Liver (tissue), 8 donors: ENCODE measurements at regions not wholly inside any gene's neighbourhood (a gene's known extent, or its start where the extent isn't known, plus 50 kb on each side); places are given as distances from the start of the nearest gene placed in this dataset.

Experiments used
- DNase-seq: peaks from one replicate; pipeline ENCODE4 v3.0.0-alpha.2; 2017; ENCODE audit warnings: low spot score
- H3K27ac ChIP-seq, 2 donors: one replicate each; pipeline ENCODE4 v1.7.0; 2013; ENCODE audit warnings: inconsistent platforms in 2 of 2, low read length in 2 of 2, control low read depth in 1 of 2, low read depth in 1 of 2, mild to moderate bottlenecking in 1 of 2
- H3K27me3 ChIP-seq, 4 donors: one replicate each; pipeline versions ENCODE4 v1.6.1 to v1.7.0; 2013; ENCODE audit warnings: low read length in 3 of 4, inconsistent platforms in 1 of 4, mild to moderate bottlenecking in 1 of 4, moderate library complexity in 1 of 4; ENCODE audit not compliant: control insufficient read depth in 4 of 4, insufficient read depth in 4 of 4
- H3K36me3 ChIP-seq, 4 donors: one replicate each; pipeline versions ENCODE4 v1.6.1 to v1.7.0; 2013; ENCODE audit warnings: low read length in 3 of 4, mild to moderate bottlenecking in 3 of 4, low read depth in 1 of 4, moderate library complexity in 1 of 4; ENCODE audit not compliant: control insufficient read depth in 4 of 4, insufficient read depth in 3 of 4
- H3K4me1 ChIP-seq, 4 donors: one replicate each; pipeline versions ENCODE4 v1.6.1 to v1.7.0; 2013; ENCODE audit warnings: low read length in 3 of 4, mild to moderate bottlenecking in 3 of 4, moderate library complexity in 1 of 4; ENCODE audit not compliant: control insufficient read depth in 4 of 4, insufficient read depth in 4 of 4
- H3K4me3 ChIP-seq, 3 donors: one replicate each; pipeline versions ENCODE4 v1.6.1 to v1.7.0; 2013; ENCODE audit warnings: low read length in 3 of 3, control low read depth in 1 of 3, low read depth in 1 of 3, mild to moderate bottlenecking in 1 of 3
- H3K9ac ChIP-seq, 2 donors: one replicate each; pipeline ENCODE4 v1.7.0; 2013; ENCODE audit warnings: low read length in 2 of 2, mild to moderate bottlenecking in 2 of 2, moderate library complexity in 2 of 2, control low read depth in 1 of 2, low read depth in 1 of 2
- H3K9me3 ChIP-seq, 4 donors: one replicate each; pipeline versions ENCODE4 v1.6.1 to v1.7.0; 2013; ENCODE audit warnings: low read length in 3 of 4; ENCODE audit not compliant: control insufficient read depth in 4 of 4
- ATF3 ChIP-seq: IDR thresholded peaks from 2 replicates; pipeline ENCODE4 v1.6.1; 2016; ENCODE audit warnings: antibody characterized with exemption
- CTCF ChIP-seq: fragments of 150-350 bp; IDR thresholded peaks from 2 replicates; pipeline ENCODE4 v1.5.1; 2017; ENCODE audit warnings: improper control_type of control experiment, low read depth, low read length; ENCODE audit not compliant: missing input control
- EGR1 ChIP-seq, 2 donors: IDR thresholded peaks; 2 replicates each; pipeline ENCODE4 v1.6.1; 2016 to 2018; ENCODE audit warnings: antibody characterized with exemption in 2 of 2, low read depth in 2 of 2
- FOXA1 ChIP-seq: IDR thresholded peaks from 2 replicates; pipeline ENCODE4 v1.6.1; 2016; ENCODE audit warnings: antibody characterized with exemption
- FOXA2 ChIP-seq: IDR thresholded peaks from 2 replicates; pipeline ENCODE4 v1.6.1; 2016; ENCODE audit warnings: antibody characterized with exemption
- GABPA ChIP-seq, 2 donors: IDR thresholded peaks in 1 of 2; conservative IDR thresholded peaks in 1 of 2; 2 replicates each; pipeline ENCODE4 v1.6.1; 2016; ENCODE audit warnings: antibody characterized with exemption in 2 of 2, mild to moderate bottlenecking in 1 of 2, moderate library complexity in 1 of 2
- HNF4A ChIP-seq, 2 donors: conservative IDR thresholded peaks; 2 replicates each; pipeline ENCODE4 v1.6.1; 2016; ENCODE audit warnings: antibody characterized with exemption in 2 of 2, mild to moderate bottlenecking in 2 of 2
- HNF4G ChIP-seq: IDR thresholded peaks from 2 replicates; pipeline ENCODE4 v1.6.1; 2016; ENCODE audit warnings: antibody characterized with exemption
- JUND ChIP-seq, 2 donors: IDR thresholded peaks; 2 replicates each; pipeline ENCODE4 v1.6.1; 2016; ENCODE audit warnings: antibody characterized with exemption in 2 of 2
- MAX ChIP-seq: IDR thresholded peaks from 2 replicates; pipeline ENCODE4 v1.6.1; 2016; ENCODE audit warnings: antibody characterized with exemption
- NR2F2 ChIP-seq: IDR thresholded peaks from 2 replicates; pipeline ENCODE4 v1.6.1; 2016; ENCODE audit warnings: antibody characterized with exemption
- RAD21 ChIP-seq, 2 donors: IDR thresholded peaks; 2 replicates each; pipeline ENCODE4 v1.6.1; 2016; ENCODE audit warnings: antibody characterized with exemption in 2 of 2, mild to moderate bottlenecking in 2 of 2
- REST ChIP-seq: IDR thresholded peaks from 2 replicates; pipeline ENCODE4 v1.6.1; 2016; ENCODE audit warnings: antibody characterized with exemption, mild to moderate bottlenecking
- RXRA ChIP-seq, 2 donors: IDR thresholded peaks; 2 replicates each; pipeline ENCODE4 v1.6.1; 2017 to 2018; ENCODE audit warnings: antibody characterized with exemption in 2 of 2, mild to moderate bottlenecking in 1 of 2
- SP1 ChIP-seq: IDR thresholded peaks from 2 replicates; pipeline ENCODE4 v1.6.1; 2018; ENCODE audit warnings: antibody characterized with exemption, mild to moderate bottlenecking
- TAF1 ChIP-seq: conservative IDR thresholded peaks from 2 replicates; pipeline ENCODE4 v1.6.1; 2016; ENCODE audit warnings: antibody characterized with exemption, mild to moderate bottlenecking
- YY1 ChIP-seq: IDR thresholded peaks from 2 replicates; pipeline ENCODE4 v1.6.1; 2016; ENCODE audit warnings: antibody characterized with exemption, mild to moderate bottlenecking
- ZBTB33 ChIP-seq: IDR thresholded peaks from 2 replicates; pipeline ENCODE4 v1.6.1; 2016; ENCODE audit warnings: antibody characterized with exemption
- WGBS: extraction: QIAGEN DNeasy Blood & Tissue Kit; methylation state at CpG from one replicate; pipeline ENCODE4 v1.1.7; 2013; 5-methylcytosine and 5-hydroxymethylcytosine counted together
- donor health status: healthy.
- donor health status: healthy.
- donor health status: healthy.
- donor health status: healthy.
- donor health status: healthy.

GRCh38 chr20:19072988-19073387, 139.5 kb upstream of the SLC24A3 start:
- TF ChIP-seq NR2F2 = no peak
- no peak for TF ChIP-seq HNF4A (conservative IDR thresholded peaks at IDR 0.05)
- TF ChIP-seq EGR1 (IDR thresholded peaks at IDR 0.05; ENCODE audit: low read depth in 2 of 2) = no peak
- TF ChIP-seq RAD21 (IDR thresholded peaks at IDR 0.05) = no peak
- no peak for TF ChIP-seq HNF4G
- no peak for TF ChIP-seq ZBTB33
- TF ChIP-seq GABPA (IDR thresholded peaks at IDR 0.05 in 1 of 2, conservative IDR thresholded peaks at IDR 0.05 in 1 of 2) = no peak
- TF ChIP-seq REST = no peak
- no peak for TF ChIP-seq FOXA2
- no peaks in the 10 kb centered on the region for H3K36me3 ChIP-seq
- H3K27ac ChIP-seq = no peak overlapping the region
- no peak overlapping the region for H3K9ac ChIP-seq
- H3K4me1 ChIP-seq = no peaks in the 10 kb centered on the region
- H3K4me3 ChIP-seq = no peak overlapping the region
- H3K27me3 ChIP-seq = no peaks in the 10 kb centered on the region
- no peaks in the 10 kb centered on the region for H3K9me3 ChIP-seq
- WGBS = 79% methylated on average over 5 of the region's 5 CpGs
- DNase-seq = no peak

GRCh38 chr20:19073584-19074218, 138.7 kb upstream of the SLC24A3 start:
- no peak overlapping the region for H3K27ac ChIP-seq
- no peaks in the 10 kb centered on the region for H3K36me3 ChIP-seq
- no peak overlapping the region for H3K9ac ChIP-seq
- no peaks in the 10 kb centered on the region for H3K27me3 ChIP-seq
- DNase-seq = no peak
- H3K4me3 ChIP-seq = no peak overlapping the region
- 50% methylated on average over 2 of the region's 2 CpGs for WGBS
- no peaks in the 10 kb centered on the region for H3K4me1 ChIP-seq
- H3K9me3 ChIP-seq = no peaks in the 10 kb centered on the region
- TF ChIP-seq NR2F2 = no peak

GRCh38 chr20:19074356-19074755, 138.1 kb upstream of the SLC24A3 start:
- no peaks in the 10 kb centered on the region for H3K4me1 ChIP-seq
- H3K36me3 ChIP-seq = no peaks in the 10 kb centered on the region
- no peaks in the 10 kb centered on the region for H3K9me3 ChIP-seq
- H3K4me3 ChIP-seq = no peak overlapping the region
- WGBS = 63% methylated on average over 1 of the region's 1 CpG
- no peak for DNase-seq
- no peak overlapping the region for H3K27ac ChIP-seq
- H3K27me3 ChIP-seq = no peaks in the 10 kb centered on the region
- no peak overlapping the region for H3K9ac ChIP-seq
- TF ChIP-seq RAD21 (IDR thresholded peaks at IDR 0.05) (no peak), NR2F2 (no peak), GABPA (IDR thresholded peaks at IDR 0.05 in 1 of 2, conservative IDR thresholded peaks at IDR 0.05 in 1 of 2) (no peak), JUND (IDR thresholded peaks at IDR 0.05) (no peak), CTCF (no peak), FOXA2 (no peak), RXRA (IDR thresholded peaks at IDR 0.05) (no peak), SP1 (no peak), FOXA1 (no peak), EGR1 (IDR thresholded peaks at IDR 0.05; ENCODE audit: low read depth in 2 of 2) (no peak), ATF3 (no peak), ZBTB33 (no peak), TAF1 (no peak), YY1 (no peak), HNF4A (conservative IDR thresholded peaks at IDR 0.05) (no peak), MAX (no peak), HNF4G (no peak)
